GM23338 (cell line): ENCODE measurements at regions not wholly inside any gene's neighbourhood (a gene's known extent, or its start where the extent isn't known, plus 50 kb on each side); places are given as distances from the start of the nearest gene placed in this dataset.

Experiments used
- ATAC-seq: fragments of 200-7000 bp; cut with Tn5 transposase; 3 replicates; pipeline ENCODE4 v1.9.1; 2020
- DNase-seq: peaks from one replicate; pipeline ENCODE4 v3.0.0-alpha.2; 2015; ENCODE audit warnings: low spot score
- H2AFZ ChIP-seq: fragments of 200-600 bp; sonication (generic); 2 replicates; pipeline ENCODE4 v1.8.0; 2016; ENCODE audit warnings: antibody characterized with exemption, mild to moderate bottlenecking, moderate library complexity
- H3F3A ChIP-seq: fragments of 200-600 bp; sonication (generic); replicated peaks from 2 replicates; pipeline ENCODE4 v1.8.0; 2017; ENCODE audit warnings: antibody characterized with exemption, mixed run types, low read depth
- H3K27ac ChIP-seq: fragments of 200-600 bp; sonication (generic); 2 replicates; pipeline ENCODE4 v1.6.1; 2016; ENCODE audit warnings: low read depth
- H3K27me3 ChIP-seq: fragments of 200-600 bp; sonication (generic); 2 replicates; pipeline ENCODE4 v1.8.0; 2016; ENCODE audit warnings: mild to moderate bottlenecking, mixed run types, moderate library complexity; ENCODE audit not compliant: insufficient read depth
- H3K36me3 ChIP-seq: fragments of 200-600 bp; sonication (generic); 2 replicates; pipeline ENCODE4 v1.8.0; 2016; ENCODE audit warnings: mild to moderate bottlenecking; ENCODE audit not compliant: insufficient read depth
- H3K4me1 ChIP-seq: fragments of 200-600 bp; sonication (generic); 2 replicates; pipeline ENCODE4 v1.8.0; 2016; ENCODE audit warnings: mild to moderate bottlenecking, moderate library complexity; ENCODE audit not compliant: insufficient read depth
- H3K4me2 ChIP-seq: fragments of 200-600 bp; sonication (generic); 2 replicates; pipeline ENCODE4 v1.7.1; 2017; ENCODE audit warnings: mixed run types
- H3K4me3 ChIP-seq: fragments of 200-600 bp; sonication (generic); 2 replicates; pipeline ENCODE4 v1.6.1; 2016; ENCODE audit warnings: mixed run types
- H3K79me2 ChIP-seq: fragments of 200-600 bp; sonication (generic); replicated peaks from 2 replicates; pipeline ENCODE4 v1.8.0; 2017; ENCODE audit warnings: mild to moderate bottlenecking; ENCODE audit not compliant: insufficient read depth
- H3K9me2 ChIP-seq: fragments of 200-600 bp; sonication (generic); 2 replicates; pipeline ENCODE4 v1.8.0; 2017; ENCODE audit not compliant: insufficient read depth
- H4K20me1 ChIP-seq: fragments of 200-600 bp; sonication (generic); replicated peaks from 2 replicates; pipeline ENCODE4 v1.8.0; 2017; ENCODE audit warnings: mild to moderate bottlenecking; ENCODE audit not compliant: insufficient read depth
- H3K27ac Mint-ChIP-seq: 2 replicates; pipeline ENCODE4 v1.8.0; 2020; ENCODE audit warnings: inconsistent platforms, mild to moderate bottlenecking, moderate library complexity, mixed read lengths
- H3K27me3 Mint-ChIP-seq: 3 replicates; pipeline ENCODE4 v1.8.0; 2022; ENCODE audit warnings: low read depth, mild to moderate bottlenecking, moderate library complexity, mixed read lengths, inconsistent platforms; ENCODE audit not compliant: insufficient read depth, poor library complexity
- H3K36me3 Mint-ChIP-seq: 3 replicates; pipeline ENCODE4 v1.8.0; 2021; ENCODE audit warnings: low read depth, mild to moderate bottlenecking, inconsistent platforms, moderate library complexity, mixed read lengths
- H3K4me1 Mint-ChIP-seq: 3 replicates; pipeline ENCODE4 v1.8.0; 2020; ENCODE audit warnings: mild to moderate bottlenecking, inconsistent platforms, mixed read lengths
- H3K4me3 Mint-ChIP-seq: 3 replicates; pipeline ENCODE4 v1.8.0; 2021; ENCODE audit warnings: moderate library complexity, mild to moderate bottlenecking, inconsistent platforms, mixed read lengths
- H3K9me3 Mint-ChIP-seq: 3 replicates; pipeline ENCODE4 v1.8.0; 2020; ENCODE audit warnings: moderate library complexity, mild to moderate bottlenecking, inconsistent platforms, mixed read lengths
- CREB1 ChIP-seq: fragments of 250-450 bp; sonication (Bioruptor Pico); IDR thresholded peaks from 2 replicates; pipeline ENCODE4 v1.5.0; 2020; ENCODE audit warnings: low read depth, mild to moderate bottlenecking, moderate library complexity
- ETS1 ChIP-seq: IDR thresholded peaks from 2 replicates; pipeline ENCODE4 v1.6.1; 2016; ENCODE audit warnings: antibody characterized with exemption
- EZH2 ChIP-seq: fragments of 200-600 bp; sonication (generic); IDR thresholded peaks from one replicate; pipeline ENCODE4 v1.8.0; 2017; ENCODE audit warnings: antibody characterized with exemption, mild to moderate bottlenecking, low read depth; ENCODE audit not compliant: unreplicated experiment
- EZH2phosphoT487 ChIP-seq: fragments of 200-600 bp; sonication (generic); IDR thresholded peaks from one replicate; pipeline ENCODE4 v1.8.1; 2018; ENCODE audit warnings: antibody characterized with exemption; ENCODE audit not compliant: unreplicated experiment
- NANOG ChIP-seq: IDR thresholded peaks from 2 replicates; pipeline ENCODE4 v1.6.1; 2016; ENCODE audit warnings: antibody characterized with exemption, borderline replicate concordance
- REST ChIP-seq: IDR thresholded peaks from one replicate; pipeline ENCODE4 v1.6.1; 2018; ENCODE audit warnings: antibody characterized with exemption; ENCODE audit not compliant: unreplicated experiment
- STAT1 ChIP-seq: IDR thresholded peaks from one replicate; pipeline ENCODE4 v1.6.1; 2016; ENCODE audit warnings: antibody characterized with exemption; ENCODE audit not compliant: unreplicated experiment
- ZNF331 ChIP-seq: fragments of 250-450 bp; sonication (Bioruptor Pico); IDR thresholded peaks from 2 replicates; pipeline ENCODE4 v1.5.0; 2020; ENCODE audit warnings: low read depth, mild to moderate bottlenecking, moderate library complexity
- ZNF462 ChIP-seq: fragments of 250-450 bp; sonication (Bioruptor Pico); IDR thresholded peaks from 2 replicates; pipeline ENCODE4 v1.5.0; 2020; ENCODE audit warnings: mild to moderate bottlenecking, moderate library complexity

GRCh38 chr1:168823988-168824387, 95.0 kb upstream of the DPT start (continued):
- no peak for TF ChIP-seq ETS1

DNA sequence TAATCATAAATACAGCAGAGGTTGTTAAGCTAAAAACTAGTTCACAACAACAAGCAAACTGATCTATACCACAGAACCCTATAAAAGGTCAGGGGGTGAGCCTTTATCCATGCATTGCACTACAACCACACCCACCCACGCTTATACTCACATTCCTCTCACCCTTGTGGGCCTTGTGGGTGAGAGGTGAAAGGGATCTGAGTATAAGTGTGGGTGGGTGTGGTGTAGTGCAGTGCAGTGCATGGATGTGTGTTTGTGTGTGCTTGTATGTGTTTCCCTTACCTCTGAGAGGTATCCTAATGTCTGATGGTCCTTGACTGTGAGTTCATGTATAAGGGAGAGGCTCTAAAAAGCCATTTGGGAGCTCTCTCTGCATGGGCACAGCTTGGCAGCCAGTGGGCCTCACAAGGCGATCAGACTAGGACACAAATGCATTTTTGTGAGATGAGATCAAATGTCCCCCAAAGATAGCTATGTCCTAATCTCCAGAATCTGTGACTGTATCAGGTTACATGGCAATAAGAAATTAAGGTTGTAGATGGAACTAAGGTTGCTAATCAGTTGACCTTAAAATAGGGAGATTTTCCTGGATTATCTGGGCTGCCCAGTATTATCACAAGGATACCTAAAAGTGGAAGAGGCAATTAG, 95.5 kb upstream of the DPT start:
- TF ChIP-seq EZH2 (no peak), EZH2phosphoT487 (no peak), CREB1 (CRISPR knock-in tag) (no peak), NANOG (no peak), ETS1 (no peak), ZNF462 (no peak), REST (no peak), STAT1 (no peak), ZNF331 (CRISPR knock-in tag) (no peak)
- no peaks in the 10 kb centered on the region for H3K9me3 Mint-ChIP-seq
- no peaks in the 10 kb centered on the region for H3K9me2 ChIP-seq
- no peak for ATAC-seq
- H2AFZ ChIP-seq = no peak overlapping the region
- no peak overlapping the region for H3K27ac Mint-ChIP-seq
- H3K4me1 ChIP-seq = peaks cover 4% of the 10 kb centered on the region; the same call in 1 of the 2 replicates
- no peaks in the 10 kb centered on the region for H3K79me2 ChIP-seq
- H3K4me3 Mint-ChIP-seq = no peak overlapping the region
- no peak overlapping the region for H3K4me3 ChIP-seq
- H3K36me3 ChIP-seq = no peaks in the 10 kb centered on the region
- H3K4me1 Mint-ChIP-seq = peaks cover 12% of the 10 kb centered on the region; the same call in 2 of the 3 replicates
- no peak overlapping the region for H3K4me2 ChIP-seq
- H3K27me3 Mint-ChIP-seq = no peaks in the 10 kb centered on the region
- H3K27me3 ChIP-seq = no peaks in the 10 kb centered on the region
- H3F3A ChIP-seq = no peaks in the 10 kb centered on the region
- no peak for DNase-seq
- no peak overlapping the region for H3K27ac ChIP-seq
- H4K20me1 ChIP-seq = no peaks in the 10 kb centered on the region
- H3K36me3 Mint-ChIP-seq = no peaks in the 10 kb centered on the region
